Activated gamma-delta T cell (primary cell): ENCODE measurements at regions not wholly inside any gene's neighbourhood (a gene's known extent, or its start where the extent isn't known, plus 50 kb on each side); places are given as distances from the start of the nearest gene placed in this dataset.

ENCODE experiments used
- DNase-seq: peaks from one replicate; lab custom pipeline; 2025; lab: John Stamatoyannopoulos, UW

GRCh38 chr5:31137676-31138075, 55.8 kb upstream of the CDH6 start:
- DNase-seq = no peak

GRCh38 chr5:31135542-31135941, 57.9 kb upstream of the CDH6 start:
- DNase-seq = no peak

GRCh38 chr5:31133488-31133887, 60.0 kb upstream of the CDH6 start:
- DNase-seq = no peak

- no peak for DNase-seq
Measured at GRCh38 chr5:31131381-31131891, 62.0 kb upstream of the CDH6 start.

- no peak for DNase-seq
Measured at GRCh38 chr5:31130676-31131075, 62.8 kb upstream of the CDH6 start.

GRCh38 chr5:31124651-31125305, 68.7 kb upstream of the CDH6 start:
- no peak for DNase-seq

GRCh38 chr5:31124026-31124425, 69.5 kb upstream of the CDH6 start:
- DNase-seq = no peak

GRCh38 chr5:31122998-31123951, 70.2 kb upstream of the CDH6 start:
- no peak for DNase-seq

- DNase-seq = no peak
Measured at GRCh38 chr5:31121224-31121623, 72.3 kb upstream of the CDH6 start.

- DNase-seq = no peak
Measured at GRCh38 chr5:31120642-31120948, 72.9 kb upstream of the CDH6 start.

- DNase-seq = no peak
Measured at GRCh38 chr5:31119938-31120641, 73.4 kb upstream of the CDH6 start.

- DNase-seq = no peak
Measured at GRCh38 chr5:31116466-31117031, 76.9 kb upstream of the CDH6 start.

- DNase-seq = no peak
Measured at GRCh38 chr5:31114817-31115216, 78.7 kb upstream of the CDH6 start.

GRCh38 chr5:31113666-31114350, 79.7 kb upstream of the CDH6 start:
- no peak for DNase-seq

- DNase-seq = no peak
Measured at GRCh38 chr5:31113101-31113500, 80.4 kb upstream of the CDH6 start.

- DNase-seq = no peak
Measured at GRCh38 chr5:31107091-31107518, 86.4 kb upstream of the CDH6 start.

- no peak for DNase-seq
Measured at GRCh38 chr5:31106691-31107090, 86.8 kb upstream of the CDH6 start.

- DNase-seq = no peak
Measured at GRCh38 chr5:31106278-31106677, 87.2 kb upstream of the CDH6 start.

GRCh38 chr5:31104775-31105174, 88.7 kb upstream of the CDH6 start:
- DNase-seq = no peak

- DNase-seq = no peak
Measured at GRCh38 chr5:31100781-31101310, 92.6 kb upstream of the CDH6 start.

GRCh38 chr5:31100047-31100575, 93.4 kb upstream of the CDH6 start:
- DNase-seq = no peak
